HG03159 (cell line): ENCODE measurements at regions not wholly inside any gene's neighbourhood (a gene's known extent, or its start where the extent isn't known, plus 50 kb on each side); places are given as distances from the start of the nearest gene placed in this dataset.

Experiments used
- ATAC-seq: cut with Tn5 transposase; IDR thresholded peaks from one replicate; pipeline ENCODE4 v1.9.1; 2021; ENCODE audit warnings: mild to moderate bottlenecking, moderate library complexity; ENCODE audit not compliant: unreplicated experiment

DNA sequence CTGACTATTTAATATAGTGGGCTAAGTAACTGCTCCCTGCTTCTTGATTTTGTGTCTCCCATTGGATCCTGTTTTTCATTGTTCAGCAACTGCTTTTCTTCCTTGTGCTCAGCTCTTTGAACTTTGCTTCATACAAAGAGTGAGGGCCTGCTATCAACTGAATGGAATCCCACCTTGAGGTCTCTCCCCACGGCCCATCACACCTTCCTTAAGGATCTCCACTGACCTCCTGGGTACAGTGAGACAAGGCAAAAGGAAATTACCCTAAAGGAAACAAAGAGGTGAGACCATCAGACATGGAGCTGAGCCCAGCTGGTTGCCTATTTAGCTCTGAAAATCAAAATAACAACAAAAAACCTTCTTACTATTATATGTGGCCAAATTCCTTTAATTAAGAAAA is 91.3 kb upstream of the RPL34 start:
- ATAC-seq: no peak

DNA sequence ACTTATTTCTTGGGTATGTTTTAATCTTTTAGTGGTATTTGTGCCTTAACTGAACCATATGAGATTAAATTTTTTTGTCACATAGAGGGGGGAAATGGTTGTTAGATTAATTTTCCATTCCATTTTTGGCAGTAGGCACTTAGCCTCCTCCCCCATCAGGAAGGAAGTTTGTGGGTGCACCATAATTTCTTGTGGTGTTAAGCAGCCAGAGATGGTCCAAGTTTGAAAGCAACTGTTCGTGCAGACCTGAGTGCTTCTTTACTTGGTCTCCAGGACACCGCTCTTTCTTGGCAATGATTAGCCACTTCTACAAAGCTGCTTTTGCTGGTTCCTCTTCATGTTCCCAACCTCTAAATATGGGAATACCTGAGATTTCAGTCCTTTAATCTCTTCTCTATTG is 92.7 kb upstream of the RPL34 start:
- ATAC-seq: peak; percentile 76

DNA sequence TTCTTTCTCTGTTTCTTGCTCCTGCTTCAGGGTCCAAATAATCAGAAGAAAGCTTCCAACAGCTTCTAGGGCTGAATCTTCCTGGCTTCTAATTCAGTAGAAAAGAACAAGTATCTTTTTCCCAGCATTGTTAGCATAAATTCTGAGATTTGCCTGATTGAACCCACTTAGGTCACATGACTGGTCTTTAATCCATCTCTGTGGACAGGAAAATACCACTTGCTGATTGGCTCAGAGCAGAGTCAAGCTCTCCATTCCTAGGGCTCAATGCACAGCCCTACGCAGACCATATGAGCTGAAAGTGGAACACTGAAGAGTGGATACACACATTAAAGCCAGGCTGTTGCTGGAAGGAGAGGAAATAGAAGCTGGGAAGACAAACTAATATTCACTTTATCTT is 99.6 kb upstream of the RPL34 start:
- ATAC-seq: no peak

DNA sequence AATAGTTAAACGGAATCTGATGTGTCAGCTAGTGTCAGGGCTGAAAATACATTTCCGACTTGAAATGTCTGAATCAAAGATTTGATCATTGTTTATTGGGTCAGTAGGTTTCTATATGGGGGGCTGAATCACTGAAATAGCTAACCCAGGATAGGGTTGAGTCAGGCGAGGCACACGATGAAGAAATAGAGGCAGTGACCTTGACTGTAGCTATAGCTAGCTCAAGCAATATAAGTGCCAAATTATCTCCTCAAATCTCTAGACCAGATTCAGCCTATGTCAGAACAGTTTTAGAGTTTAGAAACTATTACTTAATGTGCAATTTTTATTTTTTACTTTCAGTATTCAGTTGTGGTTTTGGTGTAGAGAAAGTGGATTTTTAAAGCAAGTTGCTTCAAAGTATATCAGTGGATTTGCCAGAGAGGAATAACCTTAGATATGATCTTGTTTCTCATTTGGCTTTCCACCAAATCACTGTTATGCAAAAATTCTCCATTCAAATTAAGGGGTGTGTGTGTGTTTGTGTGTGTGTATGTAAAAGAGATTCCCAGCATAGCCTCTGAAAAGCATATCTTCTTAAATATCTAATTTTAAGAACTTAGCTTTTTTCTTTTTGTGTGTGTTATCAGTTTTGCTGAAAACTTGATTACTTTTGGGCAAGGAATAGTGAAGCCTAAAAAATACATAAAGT is 100.3 kb upstream of the RPL34 start:
- ATAC-seq: no peak

DNA sequence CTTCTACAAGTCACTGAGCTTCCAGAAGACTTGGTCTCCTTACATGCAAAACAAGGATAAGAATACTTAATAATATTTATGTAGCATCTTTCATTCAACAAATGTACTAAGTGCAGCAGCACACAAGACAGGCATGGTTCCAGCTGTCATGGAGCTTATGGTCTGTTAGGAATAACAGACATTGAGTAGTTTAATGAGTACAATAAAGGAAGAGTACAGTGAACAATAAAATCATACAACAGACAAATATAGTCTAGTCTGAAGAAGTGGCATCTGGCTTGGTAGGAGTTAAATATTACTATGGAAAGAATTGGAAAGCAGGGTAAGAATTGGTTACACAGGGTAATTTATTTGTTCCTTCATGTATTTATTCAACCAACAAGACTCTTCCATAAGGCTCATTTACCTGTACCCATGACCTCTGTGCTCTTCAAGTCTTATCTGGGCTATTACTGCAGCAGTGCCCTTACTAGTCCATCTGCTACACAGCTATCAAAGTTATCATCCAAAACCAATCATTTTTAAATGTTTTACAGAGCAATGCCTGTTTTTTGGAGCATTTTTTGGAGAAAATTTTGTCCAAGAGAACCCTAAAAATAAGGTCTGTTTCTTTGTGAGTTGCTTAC is 101.1 kb upstream of the RPL34 start:
- ATAC-seq: no peak

DNA sequence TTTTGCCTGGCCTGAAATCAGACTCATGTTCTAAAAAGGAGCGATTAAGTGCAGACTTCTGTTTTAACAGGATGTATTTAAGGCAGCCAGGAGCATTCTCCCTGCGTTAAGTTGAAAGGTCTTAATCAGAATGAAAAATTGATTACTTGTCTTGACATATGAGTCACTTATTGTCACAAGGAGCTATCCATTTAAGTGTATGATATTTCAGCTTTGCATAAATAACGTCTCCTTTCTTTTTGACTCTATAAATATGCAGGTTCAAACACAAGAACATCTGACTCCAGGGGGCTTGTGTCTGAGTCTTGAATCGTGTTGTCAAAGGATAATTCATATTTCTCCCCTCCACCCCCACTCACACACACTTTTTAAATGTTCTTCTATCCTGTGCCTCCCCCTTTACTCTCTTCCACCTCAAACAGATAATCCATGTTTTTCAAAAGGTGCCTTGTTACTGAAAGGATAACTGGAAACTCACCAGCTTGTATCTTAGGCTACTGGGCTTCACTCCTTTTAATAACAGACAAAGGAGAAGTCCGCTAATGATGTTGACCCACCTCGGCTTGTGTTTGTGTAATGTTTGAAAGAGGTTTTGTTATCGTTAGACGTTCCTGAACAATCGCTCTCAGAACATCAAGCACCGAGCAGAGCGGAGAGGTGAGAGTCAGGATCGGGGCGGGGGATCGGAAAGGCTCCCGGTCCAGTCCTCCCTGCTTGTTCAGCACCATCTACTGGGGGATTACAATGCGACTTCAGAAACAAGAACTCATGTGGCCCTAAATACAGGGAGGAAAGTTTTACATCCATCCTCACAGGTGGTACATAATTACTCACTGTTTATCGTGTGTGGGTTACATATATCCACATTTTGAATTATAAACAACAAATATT is 107.5 kb upstream of the RPL34 start:
- ATAC-seq: no peak

DNA sequence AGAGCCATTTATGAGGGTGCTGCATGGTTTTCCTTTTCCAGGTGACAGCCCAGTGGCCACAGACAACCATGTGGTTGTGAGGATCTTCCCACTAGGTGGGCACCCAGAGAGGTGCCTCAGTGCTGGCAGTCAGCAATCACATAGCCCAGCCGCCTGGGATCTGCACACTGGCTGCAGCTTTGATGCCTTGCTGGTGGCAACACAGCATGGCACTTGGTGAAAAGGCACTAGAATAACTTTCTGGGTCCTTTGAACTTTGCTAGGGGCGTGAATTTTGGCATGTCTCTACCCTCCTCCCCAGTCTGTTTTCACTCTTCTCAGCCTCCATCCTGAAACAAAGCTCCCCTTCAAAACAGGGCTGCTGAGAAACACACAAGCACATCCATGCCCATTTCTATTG is 108.8 kb upstream of the RPL34 start:
- ATAC-seq: no peak

DNA sequence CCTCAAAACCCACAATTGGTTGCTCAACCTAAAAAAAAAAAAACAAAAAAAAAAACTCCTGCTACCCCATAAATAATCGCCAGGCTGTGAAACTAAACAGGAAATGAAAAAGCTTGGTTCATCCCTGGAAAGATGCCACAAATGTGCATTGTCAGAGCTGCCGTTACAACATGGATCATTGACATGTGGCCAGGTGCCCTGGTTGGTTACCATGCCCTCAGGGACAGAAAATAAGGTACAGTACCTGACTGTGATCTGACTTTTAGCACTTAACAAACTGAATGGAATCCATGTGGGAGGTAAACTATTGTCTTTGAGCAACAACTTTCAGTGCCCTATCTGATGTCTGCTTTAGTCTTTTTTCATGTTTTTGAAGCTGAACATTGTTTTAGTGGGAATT is 118.0 kb upstream of the RPL34 start:
- ATAC-seq: no peak

DNA sequence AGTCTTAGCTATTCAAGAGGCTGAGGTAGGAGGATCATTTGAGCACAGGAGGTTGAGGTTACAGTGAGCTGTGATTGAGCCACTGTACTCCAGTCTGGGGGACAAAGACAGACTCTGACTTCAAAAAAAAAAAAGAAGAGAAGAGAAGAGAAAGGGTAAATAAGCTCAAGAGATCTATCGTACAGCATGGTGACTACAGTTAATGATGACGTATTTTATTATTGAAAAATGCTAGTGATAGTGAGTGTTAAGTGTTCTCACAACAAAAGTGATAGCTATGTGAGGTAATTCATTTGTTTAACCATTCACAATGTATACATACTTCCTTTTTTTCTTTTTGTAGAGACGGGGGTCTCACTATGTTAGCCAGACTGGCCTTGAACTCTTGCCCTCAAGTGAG is 121.5 kb upstream of the RPL34 start:
- ATAC-seq: no peak

DNA sequence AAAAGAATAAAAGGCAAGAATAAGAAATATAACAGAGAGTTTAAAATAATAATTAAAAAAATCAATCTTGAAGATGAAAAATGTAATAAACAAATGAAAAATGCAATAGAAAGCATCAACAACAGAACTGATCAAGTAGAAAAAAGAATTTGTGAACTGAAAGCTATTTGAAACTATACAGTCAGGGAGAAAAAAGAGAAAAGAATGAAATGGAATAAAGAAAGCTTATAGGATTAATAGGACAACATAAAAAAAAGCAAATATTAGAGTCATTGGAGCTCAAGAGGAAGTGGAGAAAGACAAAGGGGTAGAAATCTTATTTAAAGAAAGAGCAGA is 126.8 kb upstream of the RPL34 start:
- no peak for ATAC-seq

DNA sequence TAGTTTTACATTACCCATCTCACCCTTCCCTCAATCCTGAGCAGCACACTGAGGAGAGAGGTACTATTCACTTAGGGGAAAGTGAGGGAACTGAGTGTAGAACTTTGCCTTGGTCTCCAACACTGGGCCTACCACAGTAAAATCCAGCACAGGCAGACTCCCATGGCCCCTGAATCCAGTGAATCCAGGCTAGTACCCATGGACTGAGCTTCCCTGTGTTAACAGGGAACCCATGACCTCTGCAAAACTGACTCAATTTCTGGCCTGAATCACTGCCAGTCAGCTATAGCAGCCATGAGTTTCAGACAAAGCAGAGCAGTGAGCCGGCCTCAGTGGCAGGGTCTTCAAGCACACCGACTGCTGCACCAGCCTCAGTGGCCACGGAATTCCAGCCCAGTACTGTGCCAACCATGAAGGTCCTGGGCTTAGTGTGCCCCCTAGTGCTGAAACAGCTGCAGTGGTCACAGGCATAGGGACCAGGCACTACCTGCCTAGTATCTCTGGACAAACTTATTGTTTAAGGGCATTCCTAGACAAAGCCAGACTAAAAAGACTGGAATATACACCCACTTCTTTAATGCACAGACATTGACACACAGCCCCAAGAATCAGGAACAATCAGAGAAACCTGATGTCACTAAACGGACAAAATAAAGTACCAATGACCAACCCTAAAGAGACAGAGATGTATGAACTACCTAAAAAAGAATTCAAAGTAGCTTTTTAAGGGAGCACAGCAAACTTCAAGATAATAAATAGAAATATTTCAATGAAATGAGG is 127.4 kb upstream of the RPL34 start:
- ATAC-seq: no peak

DNA sequence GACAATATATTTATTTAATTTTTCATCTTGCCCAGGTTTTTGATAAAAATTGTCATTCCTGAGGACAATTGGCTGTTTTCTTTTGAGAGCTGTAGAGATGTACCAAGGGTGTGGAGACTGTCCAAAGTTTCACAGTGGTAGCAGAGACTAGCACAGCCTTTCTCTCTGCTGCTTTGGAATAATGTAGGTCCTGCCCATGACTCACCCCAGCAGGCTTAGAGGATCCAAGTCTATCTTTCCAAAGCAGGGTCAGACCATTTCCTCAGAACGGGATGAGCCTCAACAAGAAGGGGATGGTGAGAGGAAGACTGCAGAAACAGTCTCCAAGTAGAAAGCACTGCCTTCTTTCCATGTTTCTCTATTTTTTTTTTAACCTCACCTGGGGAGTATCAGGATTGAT is 131.5 kb upstream of the RPL34 start:
- no peak for ATAC-seq

DNA sequence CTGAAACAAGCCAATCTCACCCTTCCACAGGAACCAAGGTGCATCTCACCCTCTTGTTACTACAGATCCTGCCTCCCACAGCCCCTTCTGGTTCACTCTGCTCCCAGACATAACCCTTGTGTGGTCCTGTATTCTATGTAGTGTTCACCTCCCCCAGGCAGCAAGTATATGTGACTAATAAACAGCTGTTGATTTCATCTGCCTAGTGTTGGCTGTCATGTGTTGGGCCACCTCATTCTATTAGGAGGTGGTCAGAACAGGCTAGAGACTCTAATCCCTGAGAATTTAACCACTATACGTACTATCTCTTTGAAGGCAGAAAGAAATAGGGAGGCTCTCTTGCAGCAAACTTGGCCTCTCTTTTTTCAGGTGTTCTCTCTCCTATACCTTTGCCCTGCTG is 134.3 kb upstream of the RPL34 start:
- no peak for ATAC-seq

DNA sequence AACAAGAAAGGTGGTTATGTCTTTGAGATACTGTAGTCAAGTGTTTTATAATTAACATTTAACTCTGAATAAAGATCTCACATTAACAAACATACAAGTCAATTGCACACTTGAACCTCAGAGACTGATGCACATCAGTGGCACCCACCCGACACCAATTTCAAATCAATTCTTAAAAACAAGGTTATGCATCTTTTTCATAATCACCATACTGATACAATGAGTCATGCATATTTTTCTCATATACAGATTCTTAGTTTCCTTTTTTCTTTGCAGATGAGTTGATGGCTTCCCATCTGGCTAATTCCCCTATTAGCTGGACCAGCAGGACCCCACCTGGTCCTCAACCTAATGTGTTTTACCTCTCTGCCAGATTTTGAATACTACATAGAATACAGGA is 136.2 kb upstream of the RPL34 start:
- ATAC-seq: no peak

DNA sequence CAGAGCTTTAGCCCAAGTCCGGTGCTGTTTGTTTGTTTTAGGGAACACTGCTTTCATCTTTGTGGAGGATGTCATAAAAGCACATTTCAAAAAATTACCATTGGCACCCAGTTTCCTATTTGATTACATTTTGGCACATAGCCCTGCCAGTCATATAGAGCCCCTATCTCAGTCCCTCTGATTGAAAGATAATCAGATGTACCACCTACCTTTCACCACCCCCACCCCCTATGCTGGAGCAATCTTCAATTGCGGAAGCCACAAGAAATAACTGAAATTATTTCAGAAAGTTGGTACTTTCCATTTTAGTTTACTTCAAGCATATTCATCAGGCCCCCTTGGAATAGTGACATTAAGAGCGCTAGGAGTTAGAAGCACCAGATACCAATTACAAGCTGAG is 136.7 kb upstream of the RPL34 start:
- ATAC-seq: no peak

DNA sequence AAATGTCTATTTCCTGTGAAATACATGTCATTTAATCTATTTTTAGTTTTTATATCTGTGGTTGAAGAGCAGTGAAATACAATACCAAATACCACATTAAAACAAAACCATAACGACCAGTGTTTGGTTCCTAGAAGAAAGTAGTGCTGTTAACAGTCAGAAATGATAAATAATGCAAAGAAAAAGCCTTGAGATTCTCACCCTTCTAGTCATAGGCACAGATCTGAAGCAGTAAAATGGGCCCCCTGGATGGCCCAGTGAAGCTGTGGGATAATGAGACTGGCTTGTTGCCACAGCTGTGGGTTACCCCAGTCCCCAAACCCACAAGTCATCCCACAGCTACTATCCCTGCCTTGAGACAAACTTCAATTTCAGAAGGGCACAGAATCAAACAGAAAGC is 137.3 kb upstream of the RPL34 start:
- no peak for ATAC-seq

DNA sequence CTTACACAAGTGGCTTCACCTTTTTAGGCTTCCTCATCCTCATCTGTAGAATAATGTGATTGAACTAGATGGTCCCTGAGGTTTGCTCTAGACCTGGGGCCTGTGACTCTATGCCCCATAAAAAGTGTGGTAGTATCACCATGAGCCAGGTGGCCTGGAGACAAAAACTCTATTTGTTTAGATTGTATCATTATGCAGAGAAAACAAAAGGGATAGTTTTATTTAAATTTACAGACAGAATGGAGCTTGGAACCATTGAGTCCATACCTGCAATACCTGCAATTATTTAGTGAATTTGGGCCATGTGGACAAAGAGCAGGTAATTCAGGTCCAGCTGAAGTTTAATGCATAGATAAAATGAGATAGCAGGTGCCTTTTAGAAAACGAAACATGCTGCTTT is 139.5 kb upstream of the RPL34 start:
- no peak for ATAC-seq

DNA sequence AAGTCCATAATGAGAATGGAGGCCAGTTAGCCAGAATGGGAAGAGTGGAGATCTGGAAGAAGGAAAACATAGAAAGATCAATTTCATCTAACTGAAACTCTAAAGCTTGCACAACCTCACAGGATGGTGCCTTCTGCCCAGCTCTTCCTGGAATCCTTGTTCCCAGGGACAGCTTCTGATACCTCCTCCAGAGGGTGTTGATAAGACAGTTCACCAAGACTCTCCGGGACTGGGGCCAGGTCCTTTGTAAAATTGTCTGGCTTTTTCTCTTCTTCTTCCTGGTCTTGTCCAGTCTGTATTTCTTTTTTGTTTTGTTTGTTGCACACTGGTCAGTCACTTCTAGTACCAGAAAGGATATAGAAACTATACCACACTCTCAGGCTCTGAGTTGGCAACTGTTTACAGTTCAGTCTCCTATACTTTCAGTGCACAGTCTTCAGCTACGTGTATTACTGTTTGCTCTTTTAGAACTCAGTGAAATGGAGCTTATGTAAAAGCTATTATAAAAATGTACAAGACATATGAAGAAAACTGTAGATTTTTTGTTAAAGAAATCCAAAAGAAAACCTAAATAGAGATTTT is 142.8 kb upstream of the RPL34 start:
- ATAC-seq: no peak

DNA sequence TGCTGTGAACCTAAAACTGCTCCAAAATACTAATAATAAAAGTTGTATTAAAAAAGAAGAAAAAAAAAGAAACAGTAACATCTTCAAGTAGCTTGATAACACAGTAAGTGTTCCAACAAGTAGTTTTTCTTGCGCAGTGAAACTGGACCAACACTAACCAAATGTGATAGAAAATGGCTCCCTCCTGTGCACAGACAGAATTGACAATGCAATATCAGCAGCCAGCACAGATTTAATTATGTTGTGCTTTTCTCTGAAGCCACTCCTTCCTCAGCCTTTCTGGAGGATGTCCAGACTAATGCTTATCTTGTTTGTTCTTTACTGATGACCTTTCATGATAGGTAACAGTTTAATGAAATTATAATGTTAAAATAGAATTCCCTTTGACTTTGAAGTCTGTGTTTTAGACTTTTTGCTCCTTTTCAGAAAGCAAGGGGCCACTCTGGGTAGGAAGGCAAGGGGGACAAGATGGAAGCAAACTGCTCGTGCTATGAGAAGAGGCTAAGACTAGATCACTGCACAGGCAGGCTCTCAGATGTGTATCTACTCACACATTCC is 147.1 kb upstream of the RPL34 start:
- no peak for ATAC-seq

DNA sequence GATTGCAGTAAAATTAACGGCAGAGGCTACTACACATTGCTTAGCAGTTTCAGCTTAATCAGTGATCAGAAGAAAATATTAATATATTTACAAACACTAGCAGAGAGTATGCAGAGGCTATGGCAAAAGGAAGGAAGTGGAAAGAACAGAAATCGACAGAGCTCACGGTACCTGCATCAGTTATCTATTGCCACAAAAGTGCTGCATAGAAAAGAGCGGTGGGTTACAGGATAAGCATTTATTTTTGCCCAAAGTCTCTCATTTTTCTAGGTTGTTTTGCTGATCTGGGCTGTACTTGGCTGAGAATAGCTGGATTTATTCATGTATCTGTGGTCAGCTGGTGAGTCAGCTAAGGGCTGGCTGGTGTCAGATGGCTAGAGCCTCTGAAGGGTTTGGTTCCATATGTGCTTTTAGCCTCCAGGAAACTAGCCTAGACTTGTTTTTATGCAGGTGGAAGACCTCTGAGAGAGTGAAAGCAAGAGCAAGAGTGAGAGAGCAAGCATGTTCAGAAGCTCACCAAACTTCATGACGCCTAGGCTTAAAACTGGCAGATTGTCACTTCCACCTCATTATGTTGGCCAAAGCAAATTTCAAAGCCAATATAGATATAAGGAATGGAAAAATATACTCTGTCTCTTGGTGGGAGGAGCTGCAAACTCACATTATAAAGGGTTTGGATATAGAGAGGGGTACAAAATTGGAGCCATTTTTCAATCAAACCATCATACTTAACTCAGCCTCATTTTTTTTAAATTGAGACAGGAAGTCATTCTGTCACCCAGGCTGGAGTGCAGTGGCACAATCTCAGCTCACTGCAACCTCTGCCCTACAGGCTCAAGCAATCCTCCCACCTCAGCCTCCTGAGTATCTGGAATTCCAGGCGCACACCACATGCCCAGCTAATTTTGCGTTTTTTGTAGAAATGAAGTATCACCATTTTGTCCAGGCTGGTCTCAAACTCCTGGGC is 153.2 kb upstream of the RPL34 start:
- peak; percentile 98 for ATAC-seq
